ENCODE measurements at regions not wholly inside any gene's neighbourhood (a gene's known extent, or its start where the extent isn't known, plus 50 kb on each side); places are given as distances from the start of the nearest gene placed in this dataset.

DNA sequence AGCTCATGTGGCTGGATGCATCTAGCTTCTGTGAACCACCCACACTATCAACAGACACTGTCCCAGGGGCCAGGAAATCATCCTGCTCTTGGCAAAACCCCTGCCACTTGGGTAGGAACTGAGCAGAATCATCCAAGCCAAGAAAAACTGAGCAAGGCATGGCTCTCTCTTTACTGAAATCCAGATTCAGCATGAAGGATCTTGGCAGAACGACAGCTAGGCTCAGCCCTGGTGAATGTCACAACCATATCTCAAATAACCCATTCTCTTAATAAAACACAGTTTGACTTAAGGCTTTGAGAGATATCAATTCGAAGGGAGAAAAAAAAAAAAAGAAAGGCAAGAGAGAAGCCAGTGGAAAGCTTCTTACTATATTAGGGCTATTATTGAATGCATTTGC lies 72.2 kb downstream of the MAF start:
- TF ChIP-seq ZNF274 (IDR thresholded peaks at IDR 0.05; ENCODE audit: low read depth, low read length) = no peak
- no peak for TF ChIP-seq YY1 (IDR thresholded peaks at IDR 0.05; ENCODE audit: insufficient read depth, insufficient read length)
- no peak for TF ChIP-seq SUZ12 (IDR thresholded peaks at IDR 0.05; ENCODE audit: extremely low read depth, insufficient read depth, insufficient read length)
